Gastroesophageal sphincter (tissue), 4 donors: ENCODE measurements at regions not wholly inside any gene's neighbourhood (a gene's known extent, or its start where the extent isn't known, plus 50 kb on each side); places are given as distances from the start of the nearest gene placed in this dataset.

Source experiments
- ATAC-seq: fragments of 150-250 bp; one replicate; pipeline ENCODE4 v1.9.1; 2016; ENCODE audit warnings: mild to moderate bottlenecking, moderate library complexity
- H3K27ac ChIP-seq, 4 donors: fragments of 200-600 bp; sonication (generic) in 3 of 4; 1 replicate in 3 of 4; 2 replicates in 1 of 4; pipeline ENCODE4 v1.5.1; 2016 to 2019
- H3K27me3 ChIP-seq: fragments of 200-600 bp; sonication (generic); one replicate; pipeline ENCODE4 v1.5.1; 2019
- H3K36me3 ChIP-seq, 2 donors: fragments of 200-600 bp; sonication (generic); one replicate each; pipeline ENCODE4 v1.5.1; 2019; ENCODE audit warnings: control low read depth in 1 of 2
- H3K4me1 ChIP-seq, 3 donors: fragments of 200-600 bp; sonication (generic); 1 replicate in 2 of 3; 2 replicates in 1 of 3; pipeline ENCODE4 v1.5.1; 2016 to 2019; ENCODE audit warnings: control low read depth in 2 of 3
- H3K4me3 ChIP-seq, 2 donors: fragments of 200-600 bp; sonication (generic); one replicate each; pipeline ENCODE4 v1.5.1; 2019; ENCODE audit warnings: mild to moderate bottlenecking in 1 of 2, moderate library complexity in 1 of 2
- H3K9me3 ChIP-seq, 3 donors: fragments of 200-600 bp; sonication (generic); one replicate each; pipeline ENCODE4 v1.5.1; 2017 to 2019; ENCODE audit warnings: control low read depth in 2 of 3
- CTCF ChIP-seq, 4 experiments: fragments of 200-600 bp in 2 of 4; fragments of 450-650 bp in 2 of 4; sonication (generic) in 1 of 4; IDR thresholded peaks; one replicate each; pipeline ENCODE4 v1.5.1; 2017 to 2019; ENCODE audit warnings: antibody characterized with exemption in 4 of 4, mild to moderate bottlenecking in 2 of 4, moderate library complexity in 2 of 4
- EP300 ChIP-seq: sonication (generic); formaldehyde crosslinking; IDR thresholded peaks from one replicate; pipeline ENCODE4 v1.6.1; 2017; ENCODE audit warnings: antibody characterized with exemption, mild to moderate bottlenecking
- POLR2A ChIP-seq, 2 donors: fragments of 450-650 bp; IDR thresholded peaks; one replicate each; pipeline ENCODE4 v1.6.1; 2017; ENCODE audit warnings: antibody characterized with exemption in 2 of 2, mild to moderate bottlenecking in 2 of 2, moderate library complexity in 1 of 2
- POLR2AphosphoS5 ChIP-seq: sonication (generic); formaldehyde crosslinking; IDR thresholded peaks from one replicate; pipeline ENCODE4 v1.6.1; 2017; ENCODE audit warnings: antibody characterized with exemption
- WGBS, 2 donors: methylation state at CpG; one replicate each; pipeline ENCODE4 v1.1.5; 2018; ENCODE audit warnings: low coverage in 1 of 2; 5-methylcytosine and 5-hydroxymethylcytosine counted together

GRCh38 chr12:75765170-75766059, 254.0 kb upstream of the KRR1 start:
- Histone ChIP-seq H3K4me3 (no peak overlapping the region), H3K27me3 (no peaks in the 10 kb centered on the region), H3K27ac (no peak overlapping the region), H3K36me3 (no peaks in the 10 kb centered on the region), H3K9me3 (no peaks in the 10 kb centered on the region), H3K4me1 (no peaks in the 10 kb centered on the region)
- no peak for ATAC-seq
- TF ChIP-seq EP300 (no peak), POLR2AphosphoS5 (no peak), CTCF (IDR thresholded peaks at IDR 0.05) (no peak), POLR2A (IDR thresholded peaks at IDR 0.05) (no peak)
- 94 to 100% methylated on average over 1 to 3 of the region's 3 CpGs for WGBS, 2 donors

GRCh38 chr12:75764091-75764841, 252.9 kb upstream of the KRR1 start:
- no peaks in the 10 kb centered on the region for H3K9me3 ChIP-seq
- no peaks in the 10 kb centered on the region for H3K36me3 ChIP-seq
- no peaks in the 10 kb centered on the region for H3K4me1 ChIP-seq
- no peak overlapping the region for H3K4me3 ChIP-seq
- WGBS, 2 donors: 67 to 75% methylated on average over 5 of the region's 5 CpGs
- ATAC-seq: no peak
- no peak for TF ChIP-seq POLR2AphosphoS5
- no peak for TF ChIP-seq CTCF (IDR thresholded peaks at IDR 0.05)
- TF ChIP-seq POLR2A (IDR thresholded peaks at IDR 0.05): no peak
- no peak for TF ChIP-seq EP300
- H3K27me3 ChIP-seq: no peaks in the 10 kb centered on the region
- no peak overlapping the region for H3K27ac ChIP-seq

- Histone ChIP-seq H3K27ac (no peak overlapping the region), H3K4me1 (no peaks in the 10 kb centered on the region), H3K9me3 (no peaks in the 10 kb centered on the region), H3K36me3 (no peaks in the 10 kb centered on the region), H3K27me3 (no peaks in the 10 kb centered on the region), H3K4me3 (no peak overlapping the region)
- WGBS, 2 donors: 81 to 85% methylated on average over 7 of the region's 7 CpGs
- no peak for ATAC-seq
- TF ChIP-seq EP300 (no peak), CTCF (IDR thresholded peaks at IDR 0.05) (no peak)
These were observed 249.3 kb upstream of the KRR1 start for GRCh38 chr12:75760573-75761294.

GRCh38 chr12:75759842-75760572, 248.6 kb upstream of the KRR1 start:
- WGBS, 2 donors: 87 to 92% methylated on average over 3 of the region's 3 CpGs
- Histone ChIP-seq H3K27ac (no peak overlapping the region), H3K4me1 (no peaks in the 10 kb centered on the region), H3K4me3 (no peak overlapping the region), H3K9me3 (no peaks in the 10 kb centered on the region), H3K36me3 (no peaks in the 10 kb centered on the region), H3K27me3 (no peaks in the 10 kb centered on the region)
- TF ChIP-seq POLR2AphosphoS5: no peak
- no peak for TF ChIP-seq CTCF (IDR thresholded peaks at IDR 0.05)
- no peak for TF ChIP-seq EP300
- ATAC-seq: no peak
